GM21360 (cell line): ENCODE measurements at regions not wholly inside any gene's neighbourhood (a gene's known extent, or its start where the extent isn't known, plus 50 kb on each side); places are given as distances from the start of the nearest gene placed in this dataset.

Source experiments
- ATAC-seq: cut with Tn5 transposase; IDR thresholded peaks from one replicate; pipeline ENCODE4 v1.9.1; 2021; ENCODE audit warnings: mild to moderate bottlenecking, moderate library complexity; ENCODE audit not compliant: unreplicated experiment

- ATAC-seq, result no peak
Observed at GRCh38 chr22:49119551-49119952, 708.1 kb downstream of the BRD1 start.

GRCh38 chr22:49118065-49118464 is 709.6 kb downstream of the BRD1 start:
- ATAC-seq, result no peak

GRCh38 chr22:49117486-49117885 is 710.2 kb downstream of the BRD1 start:
- ATAC-seq, result no peak

GRCh38 chr22:49116486-49117120 is 711.1 kb downstream of the BRD1 start:
- ATAC-seq, result no peak

- ATAC-seq, result no peak
Observed at GRCh38 chr22:49116021-49116420, 711.7 kb downstream of the BRD1 start.

GRCh38 chr22:49115197-49115596 is 712.5 kb downstream of the BRD1 start:
- ATAC-seq, result no peak

GRCh38 chr22:49113758-49114157 is 713.9 kb downstream of the BRD1 start:
- no peak for ATAC-seq

- ATAC-seq, result no peak
Observed at GRCh38 chr22:49112661-49113626, 714.7 kb downstream of the BRD1 start.

GRCh38 chr22:49112176-49112575 is 715.5 kb downstream of the BRD1 start:
- no peak for ATAC-seq

GRCh38 chr22:49111085-49111484 is 716.6 kb downstream of the BRD1 start:
- ATAC-seq, result no peak

GRCh38 chr22:49108636-49109315 is 718.9 kb downstream of the BRD1 start:
- ATAC-seq, result no peak

GRCh38 chr22:49107961-49108530 is 719.6 kb downstream of the BRD1 start:
- no peak for ATAC-seq

GRCh38 chr22:49107561-49107960 is 720.1 kb downstream of the BRD1 start:
- ATAC-seq, result no peak

GRCh38 chr22:49106842-49107152 is 720.9 kb downstream of the BRD1 start:
- no peak for ATAC-seq

- no peak for ATAC-seq
Observed at GRCh38 chr22:49106096-49106841, 721.4 kb downstream of the BRD1 start.

- no peak for ATAC-seq
Observed at GRCh38 chr22:49104434-49104833, 723.2 kb downstream of the BRD1 start.

- no peak for ATAC-seq
Observed at GRCh38 chr22:49103314-49104059, 724.2 kb downstream of the BRD1 start.

- ATAC-seq, result no peak
Observed at GRCh38 chr22:49102367-49102766, 725.3 kb downstream of the BRD1 start.

GRCh38 chr22:49101873-49102272 is 725.8 kb downstream of the BRD1 start:
- ATAC-seq, result no peak

GRCh38 chr22:49101225-49101624 is 726.4 kb downstream of the BRD1 start:
- ATAC-seq, result no peak
